Middle frontal gyrus (tissue), 1 donor: ENCODE measurements at regions not wholly inside any gene's neighbourhood (a gene's known extent, or its start where the extent isn't known, plus 50 kb on each side); places are given as distances from the start of the nearest gene placed in this dataset.
A peak's percentile ranks its signal among the peaks of the same experiment; 100 is the strongest.

ENCODE experiments used
- DNase-seq: peaks from one replicate; pipeline ENCODE4 v3.0.0-alpha.2; 2015; ENCODE audit warnings: low spot score; ENCODE audit errors: extremely low spot score

DNA sequence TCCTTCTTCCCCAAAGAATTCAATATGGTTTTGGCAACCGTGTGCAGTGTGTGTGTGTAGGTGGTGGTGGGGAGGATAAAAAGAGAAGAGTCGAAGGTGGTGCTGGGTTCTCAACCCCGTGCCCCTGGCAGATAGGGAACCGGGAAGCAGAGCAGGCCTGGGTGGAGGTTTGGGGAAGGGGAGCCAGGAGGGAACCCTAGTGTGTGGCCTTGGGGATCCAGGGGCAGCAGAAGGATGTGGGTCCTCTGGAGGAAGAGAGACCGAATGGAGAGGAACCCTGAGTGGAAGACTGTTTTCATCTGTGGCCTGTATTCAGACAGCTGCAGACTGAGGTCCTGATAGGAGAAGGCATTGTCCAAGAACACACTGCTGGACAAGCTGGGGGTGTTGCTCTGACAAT lies 73.3 kb upstream of the B3GAT1 start:
- no peak for DNase-seq

DNA sequence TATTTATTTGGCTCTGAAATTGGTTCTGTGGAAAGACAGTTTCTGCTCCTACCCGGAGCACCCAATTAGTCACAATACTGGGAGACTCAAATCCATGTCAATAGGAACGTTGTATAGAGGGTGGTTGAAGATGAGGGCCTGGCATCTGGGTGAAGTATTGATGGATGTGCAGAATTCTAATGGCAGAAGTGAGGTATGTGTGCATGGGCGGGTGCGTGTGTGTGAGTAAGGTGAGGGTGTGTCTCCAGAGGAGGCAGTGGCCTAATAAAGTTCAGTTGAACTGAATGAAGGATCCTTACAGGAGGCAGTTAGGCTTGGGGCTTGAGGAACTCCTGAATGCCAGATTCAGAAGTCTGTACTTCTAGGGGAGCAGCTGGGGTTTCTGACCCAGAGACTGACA lies 71.8 kb upstream of the B3GAT1 start:
- DNase-seq = no peak

DNA sequence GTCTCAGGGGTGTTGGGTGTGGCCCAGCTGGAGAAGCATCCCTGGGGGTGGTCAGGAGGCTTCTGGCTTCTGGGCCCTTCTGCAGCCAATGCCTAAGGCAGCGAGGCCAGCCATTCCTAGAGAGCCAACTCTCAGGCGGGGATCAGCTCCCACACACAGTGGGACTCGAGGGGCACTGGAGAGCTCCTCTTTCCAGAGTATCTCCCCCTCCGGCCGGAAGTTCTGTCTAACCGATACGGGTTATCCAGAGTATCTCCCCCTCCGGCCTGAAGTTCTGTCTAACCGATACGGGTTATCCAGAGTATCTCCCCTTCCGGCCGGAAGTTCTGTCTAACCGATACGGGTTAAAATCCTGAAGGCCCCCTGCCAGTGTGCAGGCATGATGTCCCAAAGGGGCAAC lies 71.2 kb upstream of the B3GAT1 start:
- no peak for DNase-seq

DNA sequence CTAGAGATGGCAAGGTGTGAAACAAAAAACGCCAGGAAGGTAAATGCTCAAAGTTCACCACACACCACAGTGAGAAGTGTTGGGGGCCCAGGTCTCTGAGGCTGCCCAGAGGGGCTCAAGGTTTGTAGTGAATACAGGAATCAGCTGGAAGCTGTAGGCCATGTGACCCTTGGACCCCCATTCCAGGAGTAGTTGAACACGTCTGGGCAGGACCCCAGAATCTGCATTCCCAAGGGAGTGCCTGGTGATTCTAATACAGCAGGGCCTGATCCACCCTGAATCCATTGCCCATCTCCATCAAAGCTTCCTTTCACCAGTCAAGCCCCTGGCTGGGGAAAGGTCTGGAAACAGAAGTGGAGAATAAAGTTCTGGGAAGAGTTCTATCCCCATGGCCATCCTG lies 70.8 kb upstream of the B3GAT1 start:
- no peak for DNase-seq

- DNase-seq = no peak
Measured at GRCh38 chr11:134481933-134482527, 70.0 kb upstream of the B3GAT1 start.

DNA sequence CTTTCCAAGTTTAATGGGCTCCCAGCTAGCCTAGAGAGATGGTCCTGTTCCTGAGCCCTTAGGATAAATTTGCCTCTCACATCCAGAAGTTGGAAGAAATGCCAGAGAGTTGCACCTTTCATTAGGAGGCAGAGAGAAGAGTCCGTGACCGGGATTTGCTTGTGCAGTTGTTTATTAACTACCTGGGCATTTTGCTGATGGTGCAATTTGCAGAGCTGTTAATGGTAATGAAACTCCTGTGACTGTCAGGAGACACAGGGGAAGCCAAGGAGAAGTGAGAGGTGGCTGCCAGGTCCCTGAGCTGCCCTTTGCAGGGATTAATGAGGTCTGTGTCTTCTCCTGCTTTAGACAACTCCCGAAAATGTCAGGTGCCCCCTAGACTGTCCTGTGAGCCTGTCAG lies 69.1 kb upstream of the B3GAT1 start:
- no peak for DNase-seq

DNA sequence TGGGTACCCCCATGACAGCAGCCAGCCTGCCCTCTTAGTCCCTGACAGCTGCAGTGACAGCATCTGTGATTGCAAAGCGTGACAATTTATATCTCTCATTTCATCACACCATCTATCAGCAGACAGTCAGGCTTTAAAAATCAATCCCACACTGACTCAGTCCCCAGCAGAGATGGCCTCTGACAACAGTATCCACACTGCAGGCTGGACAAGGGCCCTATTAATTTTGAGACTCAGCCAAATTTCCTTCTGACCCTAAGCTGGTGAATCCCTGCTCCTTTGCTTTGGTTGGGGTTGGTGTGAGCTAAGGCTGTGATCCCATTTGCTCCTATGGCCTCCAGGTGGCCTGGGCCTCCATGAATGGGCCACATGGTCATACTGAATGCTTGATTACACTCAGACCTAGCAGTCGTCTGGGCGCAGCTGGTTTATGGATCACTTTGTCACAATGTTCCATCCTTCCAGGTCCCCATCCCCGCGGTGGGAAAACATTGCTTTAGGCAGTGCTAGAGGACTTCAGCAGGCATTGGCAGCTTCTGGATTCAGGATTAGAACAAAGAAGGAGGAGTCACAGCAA lies 68.2 kb upstream of the B3GAT1 start:
- no peak for DNase-seq

GRCh38 chr11:134479206-134480135 lies 67.4 kb upstream of the B3GAT1 start:
- DNase-seq = no peak

GRCh38 chr11:134478611-134479010 lies 66.6 kb upstream of the B3GAT1 start:
- DNase-seq = no peak

- no peak for DNase-seq
Measured at GRCh38 chr11:134478176-134478575, 66.1 kb upstream of the B3GAT1 start.

- DNase-seq = no peak
Measured at GRCh38 chr11:134477486-134477885, 65.4 kb upstream of the B3GAT1 start.

DNA sequence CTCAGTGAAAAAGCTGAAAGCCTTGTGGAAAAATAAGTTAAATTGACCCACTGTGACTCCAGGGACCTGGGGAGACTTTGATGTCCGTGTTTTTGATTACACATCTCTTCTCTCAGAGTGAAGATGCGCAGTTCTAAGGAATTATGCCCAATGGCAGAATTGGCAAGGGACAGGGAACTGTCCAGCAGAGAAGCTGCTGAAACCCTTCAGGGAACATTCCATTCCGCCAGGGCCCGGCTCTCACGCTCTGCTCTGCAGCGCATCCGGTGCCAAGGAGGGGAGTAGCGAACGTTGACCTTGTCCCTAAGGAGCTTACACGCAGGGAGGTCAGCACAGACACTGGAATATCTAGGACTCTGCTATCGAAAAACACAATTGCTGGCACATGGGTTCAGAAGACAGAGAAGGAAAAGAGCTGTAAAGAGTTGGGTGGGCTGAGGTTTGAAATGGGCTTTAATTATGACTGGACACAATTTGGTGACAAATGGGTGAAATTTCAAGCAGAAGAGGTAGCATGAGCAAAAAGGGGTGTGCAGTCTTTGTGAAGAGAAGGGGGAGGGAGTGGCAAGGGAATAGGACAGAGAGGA lies 64.5 kb upstream of the B3GAT1 start:
- DNase-seq = no peak

DNA sequence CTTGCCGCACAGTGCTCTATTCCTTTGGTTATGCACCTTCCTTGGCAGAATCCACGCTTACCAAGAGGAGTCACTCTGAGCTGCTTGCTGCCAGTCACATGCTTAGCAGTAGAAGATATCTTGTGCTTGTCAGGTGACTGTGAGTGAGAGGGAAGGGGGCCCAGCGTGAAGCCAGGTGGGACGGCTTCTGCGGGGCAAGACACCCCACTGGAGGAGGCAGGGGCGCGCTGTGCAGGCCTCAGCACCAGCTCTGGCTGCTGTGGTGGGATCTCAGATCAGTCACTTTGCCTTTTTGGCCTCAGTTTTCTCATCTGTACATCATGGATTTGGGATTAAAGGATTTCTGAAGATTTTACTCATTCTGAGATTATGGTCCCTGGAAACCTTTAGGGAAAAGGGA lies 63.9 kb upstream of the B3GAT1 start:
- no peak for DNase-seq

DNA sequence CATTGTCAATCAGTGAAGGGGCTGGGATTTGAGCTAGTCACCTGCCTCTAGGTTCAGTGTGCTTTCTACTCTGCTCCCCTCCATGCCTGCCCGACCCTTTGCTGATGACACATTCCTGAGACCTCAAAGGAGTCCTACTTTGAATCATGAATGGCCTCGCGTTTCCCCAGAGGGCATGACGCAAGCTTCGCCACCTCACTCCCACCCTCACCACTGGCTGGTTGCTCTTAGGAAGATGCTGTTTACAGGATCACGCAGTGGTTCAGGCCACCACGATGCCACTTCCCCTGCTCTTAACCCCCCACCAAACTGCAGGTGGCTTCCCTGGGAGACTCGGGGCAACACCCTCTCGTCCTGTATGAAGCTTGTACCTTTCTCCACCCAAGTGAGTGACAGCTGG lies 62.9 kb upstream of the B3GAT1 start:
- DNase-seq = no peak

- no peak for DNase-seq
Measured at GRCh38 chr11:134474070-134474860, 62.2 kb upstream of the B3GAT1 start.

DNA sequence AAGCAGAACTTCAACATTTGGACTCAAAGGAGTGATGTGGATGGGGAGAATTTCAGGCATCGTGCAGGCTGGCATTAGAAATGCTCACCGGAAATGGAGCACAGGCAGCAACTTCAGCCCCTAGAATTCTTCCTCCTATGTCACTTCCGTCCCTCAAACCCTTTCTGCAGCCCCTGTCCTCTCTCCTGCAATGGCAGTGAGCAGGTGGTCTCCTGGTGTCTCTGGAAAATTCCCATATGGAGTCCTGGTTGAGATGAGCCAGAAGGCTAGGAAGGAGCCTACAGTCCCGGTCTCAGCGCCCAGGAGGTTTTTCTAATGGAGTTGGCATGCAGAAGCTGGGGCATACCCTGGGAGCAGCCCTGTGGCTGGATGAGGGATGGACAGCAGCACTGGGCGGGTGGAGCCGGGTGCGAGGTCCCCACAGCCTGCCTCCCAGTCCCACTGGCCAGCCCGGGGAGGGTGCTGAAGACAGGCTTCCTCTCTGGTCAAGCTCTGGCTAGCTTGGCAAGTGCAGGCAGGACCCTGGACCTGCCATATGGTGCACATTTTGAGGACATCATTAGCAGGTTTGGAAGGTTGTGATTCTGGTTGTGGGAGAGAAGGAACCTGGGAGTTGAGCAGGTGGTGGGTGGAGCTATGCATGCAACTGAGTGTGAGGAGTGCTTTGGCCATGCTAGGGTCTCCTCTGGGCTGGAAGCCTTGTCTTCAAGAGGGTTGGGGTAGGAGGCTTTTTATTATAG lies 59.8 kb upstream of the B3GAT1 start:
- no peak for DNase-seq

DNA sequence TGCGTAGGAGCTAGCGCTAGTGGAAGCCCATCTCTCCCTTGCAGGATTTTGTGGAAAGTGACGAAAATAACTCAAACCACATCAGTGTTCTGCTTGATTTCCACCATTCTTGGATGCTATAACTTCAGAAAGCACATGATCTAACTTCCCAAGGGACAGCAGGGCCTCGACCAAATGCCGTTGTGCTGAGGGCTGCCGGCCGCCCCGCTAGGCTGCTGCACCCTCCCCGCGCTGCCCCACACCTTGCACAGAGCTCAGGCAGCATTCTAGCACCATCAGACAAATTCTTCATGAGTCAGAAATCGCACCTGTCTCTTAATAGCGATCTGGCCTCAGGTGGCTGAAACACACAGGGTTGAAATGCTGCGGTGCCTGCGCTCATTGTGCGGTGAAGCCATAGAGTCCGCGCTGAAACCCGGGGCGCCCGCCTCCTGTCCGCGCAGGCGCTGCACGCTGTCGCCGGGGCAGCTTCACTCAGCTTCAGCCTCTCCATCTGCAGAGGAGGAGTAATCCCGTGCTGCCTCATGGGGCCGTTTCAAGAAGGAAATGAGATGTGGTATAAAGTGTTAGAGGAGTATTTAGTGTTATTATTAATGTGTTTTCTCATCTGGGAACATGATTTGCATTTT lies 59.2 kb upstream of the B3GAT1 start:
- DNase-seq = peak; percentile 50

- DNase-seq = no peak
Measured at GRCh38 chr11:134470238-134470637, 58.2 kb upstream of the B3GAT1 start.

DNA sequence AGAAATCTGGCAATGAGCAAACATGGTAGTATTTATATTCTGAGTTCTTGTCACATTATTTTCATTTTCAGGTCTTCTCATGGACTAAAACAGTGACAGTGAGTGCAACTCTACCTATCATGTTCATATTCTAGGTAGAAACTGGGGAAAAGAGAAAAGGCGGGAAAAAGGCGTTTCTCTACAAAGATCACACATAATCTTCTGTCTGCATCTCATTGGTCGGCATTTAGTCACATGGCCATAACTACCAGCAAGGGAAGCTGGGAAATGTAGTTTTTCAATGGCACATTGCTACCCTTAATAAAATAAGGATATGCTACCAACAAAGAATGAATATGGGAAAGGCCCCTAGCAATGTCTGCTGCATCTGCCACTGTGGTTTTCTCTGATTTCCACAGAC lies 57.6 kb upstream of the B3GAT1 start:
- no peak for DNase-seq

DNA sequence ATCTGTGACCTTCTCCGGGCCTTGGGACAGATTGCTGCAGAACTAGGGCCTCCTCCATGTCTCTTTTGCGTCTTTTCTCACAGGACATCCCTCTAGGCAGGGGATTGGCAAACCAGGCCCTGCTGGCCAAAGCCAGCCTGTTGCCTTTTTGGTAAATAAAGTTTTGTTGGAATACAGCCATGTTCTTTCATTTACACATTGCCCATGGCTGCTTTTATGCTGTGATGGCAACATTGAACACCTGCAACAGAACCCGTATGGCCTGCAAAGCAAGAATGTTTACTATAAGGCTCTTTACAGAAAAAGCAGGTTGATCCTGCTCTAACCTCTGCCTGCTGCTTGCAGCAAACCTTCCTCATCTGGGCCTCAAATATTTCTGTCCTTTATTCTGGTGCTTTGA lies 56.8 kb upstream of the B3GAT1 start:
- DNase-seq = no peak
